HL-60 (cell line): ENCODE measurements at regions not wholly inside any gene's neighbourhood (a gene's known extent, or its start where the extent isn't known, plus 50 kb on each side); places are given as distances from the start of the nearest gene placed in this dataset.

Experiments used
- DNase-seq, 2 experiments: peaks; one replicate each; pipeline ENCODE4 v3.0.0-alpha.2; 2010 to 2020; ENCODE audit warnings: low read depth in 1 of 2, low spot score in 1 of 2
- H3K27ac ChIP-seq: fragments of 250-450 bp; sonication (Bioruptor Pico); replicated peaks from 2 replicates; pipeline ENCODE4 v1.5.1; 2020; ENCODE audit warnings: mild to moderate bottlenecking, moderate library complexity
- H3K27me3 ChIP-seq: fragments of 250-450 bp; sonication (Bioruptor Pico); 2 replicates; pipeline ENCODE4 v1.5.1; 2021; ENCODE audit warnings: mild to moderate bottlenecking, moderate library complexity; ENCODE audit not compliant: insufficient read depth, poor library complexity, severe bottlenecking
- H3K4me3 ChIP-seq: replicated peaks from 2 replicates; pipeline ENCODE4 v1.5.1; 2011; ENCODE audit warnings: mild to moderate bottlenecking, control low read depth, low read length; ENCODE audit not compliant: insufficient read depth
- GABPA ChIP-seq: IDR thresholded peaks from 2 replicates; pipeline ENCODE4 v1.6.1; 2012; ENCODE audit warnings: low read depth
- POLR2AphosphoS5 ChIP-seq: IDR thresholded peaks from 2 replicates; pipeline ENCODE4 v1.6.1; 2012; ENCODE audit warnings: low read depth
- SPI1 ChIP-seq: IDR thresholded peaks from 2 replicates; pipeline ENCODE4 v1.6.1; 2012; ENCODE audit warnings: low read depth, mild to moderate bottlenecking, borderline replicate concordance
- TF ChIP-seq, protein P1 (sequence below): IDR thresholded peaks from one replicate; pipeline ENCODE4 v1.5.1; 2011; ENCODE audit warnings: low read length, control low read depth, inconsistent platforms; ENCODE audit not compliant: insufficient read depth
- TF ChIP-seq, protein P2 (sequence below): IDR thresholded peaks from 2 replicates; pipeline ENCODE4 v1.6.1; 2012; ENCODE audit warnings: low read depth; ENCODE audit not compliant: insufficient replicate concordance

DNA sequence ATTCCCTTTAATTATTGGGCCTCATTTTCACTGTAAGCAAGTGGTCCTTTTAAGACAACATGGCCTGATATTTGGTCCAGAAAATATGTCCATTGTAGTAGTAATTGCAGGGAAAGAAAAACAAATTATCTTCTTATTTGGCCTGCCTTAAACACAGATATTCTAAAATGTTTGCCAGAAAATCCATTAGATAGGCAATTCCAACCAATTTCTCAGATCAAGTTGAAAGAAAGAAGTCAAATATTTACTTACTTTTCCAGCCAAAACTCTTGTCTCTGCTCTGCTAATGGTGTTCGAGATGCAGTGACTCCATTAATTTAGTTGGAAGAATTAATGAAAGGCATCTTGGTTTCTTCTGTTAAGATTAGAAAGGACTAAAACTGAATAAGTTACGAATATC is 757.3 kb upstream of the IGFBP3 start:
- Histone ChIP-seq H3K4me3 (no peak overlapping the region), H3K27ac (no peak overlapping the region), H3K27me3 (no peaks in the 10 kb centered on the region)
- no peak for DNase-seq
- TF ChIP-seq GABPA (no peak), SPI1 (no peak), POLR2AphosphoS5 (no peak)
- TF ChIP-seq, protein P1, sequence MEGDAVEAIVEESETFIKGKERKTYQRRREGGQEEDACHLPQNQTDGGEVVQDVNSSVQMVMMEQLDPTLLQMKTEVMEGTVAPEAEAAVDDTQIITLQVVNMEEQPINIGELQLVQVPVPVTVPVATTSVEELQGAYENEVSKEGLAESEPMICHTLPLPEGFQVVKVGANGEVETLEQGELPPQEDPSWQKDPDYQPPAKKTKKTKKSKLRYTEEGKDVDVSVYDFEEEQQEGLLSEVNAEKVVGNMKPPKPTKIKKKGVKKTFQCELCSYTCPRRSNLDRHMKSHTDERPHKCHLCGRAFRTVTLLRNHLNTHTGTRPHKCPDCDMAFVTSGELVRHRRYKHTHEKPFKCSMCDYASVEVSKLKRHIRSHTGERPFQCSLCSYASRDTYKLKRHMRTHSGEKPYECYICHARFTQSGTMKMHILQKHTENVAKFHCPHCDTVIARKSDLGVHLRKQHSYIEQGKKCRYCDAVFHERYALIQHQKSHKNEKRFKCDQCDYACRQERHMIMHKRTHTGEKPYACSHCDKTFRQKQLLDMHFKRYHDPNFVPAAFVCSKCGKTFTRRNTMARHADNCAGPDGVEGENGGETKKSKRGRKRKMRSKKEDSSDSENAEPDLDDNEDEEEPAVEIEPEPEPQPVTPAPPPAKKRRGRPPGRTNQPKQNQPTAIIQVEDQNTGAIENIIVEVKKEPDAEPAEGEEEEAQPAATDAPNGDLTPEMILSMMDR = no peak
- TF ChIP-seq, protein P2, sequence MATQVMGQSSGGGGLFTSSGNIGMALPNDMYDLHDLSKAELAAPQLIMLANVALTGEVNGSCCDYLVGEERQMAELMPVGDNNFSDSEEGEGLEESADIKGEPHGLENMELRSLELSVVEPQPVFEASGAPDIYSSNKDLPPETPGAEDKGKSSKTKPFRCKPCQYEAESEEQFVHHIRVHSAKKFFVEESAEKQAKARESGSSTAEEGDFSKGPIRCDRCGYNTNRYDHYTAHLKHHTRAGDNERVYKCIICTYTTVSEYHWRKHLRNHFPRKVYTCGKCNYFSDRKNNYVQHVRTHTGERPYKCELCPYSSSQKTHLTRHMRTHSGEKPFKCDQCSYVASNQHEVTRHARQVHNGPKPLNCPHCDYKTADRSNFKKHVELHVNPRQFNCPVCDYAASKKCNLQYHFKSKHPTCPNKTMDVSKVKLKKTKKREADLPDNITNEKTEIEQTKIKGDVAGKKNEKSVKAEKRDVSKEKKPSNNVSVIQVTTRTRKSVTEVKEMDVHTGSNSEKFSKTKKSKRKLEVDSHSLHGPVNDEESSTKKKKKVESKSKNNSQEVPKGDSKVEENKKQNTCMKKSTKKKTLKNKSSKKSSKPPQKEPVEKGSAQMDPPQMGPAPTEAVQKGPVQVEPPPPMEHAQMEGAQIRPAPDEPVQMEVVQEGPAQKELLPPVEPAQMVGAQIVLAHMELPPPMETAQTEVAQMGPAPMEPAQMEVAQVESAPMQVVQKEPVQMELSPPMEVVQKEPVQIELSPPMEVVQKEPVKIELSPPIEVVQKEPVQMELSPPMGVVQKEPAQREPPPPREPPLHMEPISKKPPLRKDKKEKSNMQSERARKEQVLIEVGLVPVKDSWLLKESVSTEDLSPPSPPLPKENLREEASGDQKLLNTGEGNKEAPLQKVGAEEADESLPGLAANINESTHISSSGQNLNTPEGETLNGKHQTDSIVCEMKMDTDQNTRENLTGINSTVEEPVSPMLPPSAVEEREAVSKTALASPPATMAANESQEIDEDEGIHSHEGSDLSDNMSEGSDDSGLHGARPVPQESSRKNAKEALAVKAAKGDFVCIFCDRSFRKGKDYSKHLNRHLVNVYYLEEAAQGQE = no peak

DNA sequence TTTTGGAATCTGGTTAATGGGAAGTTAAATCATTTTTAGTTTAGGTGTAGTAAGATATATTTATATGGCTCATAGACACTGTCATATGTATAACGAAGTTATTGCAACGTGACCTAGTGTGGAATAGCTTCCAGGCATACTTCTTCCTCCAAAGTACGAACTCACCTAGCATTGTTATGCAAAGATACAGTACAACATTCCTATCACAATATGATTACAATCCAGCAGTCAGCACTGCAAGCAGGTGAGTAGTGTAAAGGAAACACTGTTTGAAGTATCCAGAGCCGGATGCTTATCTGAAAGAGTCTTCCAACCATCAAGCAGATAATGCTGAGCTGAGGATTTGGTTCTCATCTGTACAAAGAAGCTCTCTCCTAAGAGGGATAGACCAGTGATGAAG is 754.4 kb upstream of the IGFBP3 start:
- Histone ChIP-seq H3K27me3 (no peaks in the 10 kb centered on the region), H3K4me3 (no peak overlapping the region)
- DNase-seq = no peak

DNA sequence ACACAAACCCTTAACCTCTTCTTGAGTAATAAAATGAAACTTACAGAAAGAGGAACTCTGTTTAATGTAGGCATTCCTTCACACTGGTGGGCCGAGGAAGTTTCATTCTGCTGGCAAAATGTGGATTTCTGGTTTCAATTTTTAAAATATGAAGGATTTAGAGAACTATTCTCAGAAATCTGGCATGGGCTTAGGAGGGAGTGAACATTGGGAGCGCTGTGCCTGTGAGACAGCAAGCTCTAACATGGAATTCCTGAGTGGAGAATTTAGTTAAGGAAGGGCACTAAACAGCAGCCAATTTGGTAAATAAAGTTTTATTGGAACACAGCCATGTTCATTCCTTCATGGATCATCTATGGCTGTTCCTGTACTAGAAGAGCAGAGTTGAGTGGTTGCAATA is 751.8 kb upstream of the IGFBP3 start:
- Histone ChIP-seq H3K4me3 (no peak overlapping the region), H3K27ac (no peak overlapping the region), H3K27me3 (no peaks in the 10 kb centered on the region)
- no peak for DNase-seq
- peak; percentile 32; the same call in 1 of the 2 replicates for TF ChIP-seq SPI1
- TF ChIP-seq, protein P2 = no peak

More for the DNA sequence above, 754.4 kb upstream of the IGFBP3 start:
- no peak for TF ChIP-seq POLR2AphosphoS5
- no peak for TF ChIP-seq SPI1
- TF ChIP-seq, protein P2 = no peak
- TF ChIP-seq, protein P1 = no peak
- no peak for TF ChIP-seq GABPA
- H3K27ac ChIP-seq = no peak overlapping the region
